Heart left ventricle (tissue), 13 donors: ENCODE measurements at regions not wholly inside any gene's neighbourhood (a gene's known extent, or its start where the extent isn't known, plus 50 kb on each side); places are given as distances from the start of the nearest gene placed in this dataset.
A peak's percentile ranks its signal among the peaks of the same experiment; 100 is the strongest.

Source experiments
- POLR2A ChIP-seq, 2 donors: fragments of 450-650 bp; IDR thresholded peaks; one replicate each; pipeline ENCODE4 v1.6.1; 2017; ENCODE audit warnings: antibody characterized with exemption in 2 of 2, mild to moderate bottlenecking in 2 of 2, moderate library complexity in 2 of 2
- TF ChIP-seq, protein P1 (sequence below), 12 donors: fragments of 200-600 bp; sonication (generic) in 4 of 12; IDR thresholded peaks; one replicate each; pipeline versions ENCODE4 v1.5.0 to v1.8.0; 2018 to 2022; ENCODE audit warnings: antibody characterized with exemption in 12 of 12, mild to moderate bottlenecking in 5 of 12
- donor health status: ischemic (EF 13 %, LVEDD 7.1; RV severe dilation, severe dysfunction).
- donor health status: DM: no; HTN: yes; CAD: no.
- donor health status: DM: no; HTN: no; CAD: no.
- donor health status: ischemic (EF 25% LVEDD 6.9; RV normal size, moderate dysfunction).
- donor health status: ischemic (EF 25% LVEDD 5.7; RV mildly dilated, moderate dysfunction).
- donor health status: ischemic (EF 35%, LVEDD 5.7; RV mildly dilated, moderate dysfunction).
- donor health status: nonischemic (EF 11% LVEDD 7.7; RV severe dilation, severe dysfunction).
- donor health status: DM: yes; HTN: yes; CAD: no.
- donor health status: PGD.
- donor health status: ischemic (EF 29% LVEDD 5.4; RV normal size, mild dysfunction).
- donor health status: nonischemic (EF 23%, LVEDD 6.1; RV moderate dilation, normal function).

DNA sequence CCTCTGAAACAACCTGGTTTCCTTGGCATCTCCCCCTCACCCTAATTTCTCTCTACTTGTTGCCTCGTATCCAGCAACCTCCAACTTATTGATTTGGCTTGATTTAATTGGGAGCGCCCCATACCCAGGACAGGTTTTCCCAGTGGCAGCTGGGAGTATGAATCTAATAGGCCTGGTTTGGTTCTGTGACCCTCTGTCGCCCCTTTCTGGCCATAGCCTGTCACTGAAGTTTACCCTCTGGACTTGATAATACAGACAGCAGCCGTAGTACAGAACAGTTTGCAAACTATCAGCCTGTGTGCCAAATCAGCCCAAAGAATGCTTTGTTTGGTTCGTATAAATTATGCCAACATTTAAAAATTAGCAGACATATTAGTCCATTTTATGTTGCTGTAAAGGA, 525.1 kb upstream of the GOLIM4 start:
- TF ChIP-seq, protein P1, sequence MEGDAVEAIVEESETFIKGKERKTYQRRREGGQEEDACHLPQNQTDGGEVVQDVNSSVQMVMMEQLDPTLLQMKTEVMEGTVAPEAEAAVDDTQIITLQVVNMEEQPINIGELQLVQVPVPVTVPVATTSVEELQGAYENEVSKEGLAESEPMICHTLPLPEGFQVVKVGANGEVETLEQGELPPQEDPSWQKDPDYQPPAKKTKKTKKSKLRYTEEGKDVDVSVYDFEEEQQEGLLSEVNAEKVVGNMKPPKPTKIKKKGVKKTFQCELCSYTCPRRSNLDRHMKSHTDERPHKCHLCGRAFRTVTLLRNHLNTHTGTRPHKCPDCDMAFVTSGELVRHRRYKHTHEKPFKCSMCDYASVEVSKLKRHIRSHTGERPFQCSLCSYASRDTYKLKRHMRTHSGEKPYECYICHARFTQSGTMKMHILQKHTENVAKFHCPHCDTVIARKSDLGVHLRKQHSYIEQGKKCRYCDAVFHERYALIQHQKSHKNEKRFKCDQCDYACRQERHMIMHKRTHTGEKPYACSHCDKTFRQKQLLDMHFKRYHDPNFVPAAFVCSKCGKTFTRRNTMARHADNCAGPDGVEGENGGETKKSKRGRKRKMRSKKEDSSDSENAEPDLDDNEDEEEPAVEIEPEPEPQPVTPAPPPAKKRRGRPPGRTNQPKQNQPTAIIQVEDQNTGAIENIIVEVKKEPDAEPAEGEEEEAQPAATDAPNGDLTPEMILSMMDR (IDR thresholded peaks at IDR 0.05), result peak in 11 of 12 donors; percentile 7 to 48 (median 19)
- TF ChIP-seq POLR2A (IDR thresholded peaks at IDR 0.05), result no peak
